ENCODE measurements at regions not wholly inside any gene's neighbourhood (a gene's known extent, or its start where the extent isn't known, plus 50 kb on each side); places are given as distances from the start of the nearest gene placed in this dataset.

DNA sequence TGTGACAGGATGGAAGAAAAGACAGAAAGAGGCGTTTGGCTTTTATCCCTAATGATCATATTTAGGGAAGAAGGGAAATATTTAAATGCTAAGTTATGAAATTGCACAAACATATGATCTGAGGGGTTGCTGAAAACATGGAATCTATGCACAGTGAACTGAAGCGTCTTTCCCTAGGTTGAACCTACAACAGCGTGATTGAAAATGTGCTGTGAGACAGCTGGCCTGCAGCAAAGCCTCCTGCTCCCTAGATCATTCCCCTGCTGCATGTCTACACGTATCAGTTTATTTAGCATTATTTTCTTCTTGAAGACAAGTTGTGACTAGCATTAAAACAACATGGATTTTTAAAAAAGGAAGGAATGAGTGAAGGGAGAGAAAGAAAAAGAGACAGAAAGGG is 272.5 kb upstream of the TRAM1L1 start:
- H3K4me3 ChIP-seq (replicated peaks; ENCODE audit: low read depth, low read length): no peak overlapping the region
- DNase-seq (ENCODE audit: extremely low read depth, insufficient read length): no peak
- H3K36me3 ChIP-seq (ENCODE audit: control insufficient read depth, insufficient read depth, low read length): no peaks in the 10 kb centered on the region
- no peaks in the 10 kb centered on the region for H3K27me3 ChIP-seq (replicated peaks; ENCODE audit: control insufficient read depth, insufficient read depth, low read length)
- TF ChIP-seq, protein P1, sequence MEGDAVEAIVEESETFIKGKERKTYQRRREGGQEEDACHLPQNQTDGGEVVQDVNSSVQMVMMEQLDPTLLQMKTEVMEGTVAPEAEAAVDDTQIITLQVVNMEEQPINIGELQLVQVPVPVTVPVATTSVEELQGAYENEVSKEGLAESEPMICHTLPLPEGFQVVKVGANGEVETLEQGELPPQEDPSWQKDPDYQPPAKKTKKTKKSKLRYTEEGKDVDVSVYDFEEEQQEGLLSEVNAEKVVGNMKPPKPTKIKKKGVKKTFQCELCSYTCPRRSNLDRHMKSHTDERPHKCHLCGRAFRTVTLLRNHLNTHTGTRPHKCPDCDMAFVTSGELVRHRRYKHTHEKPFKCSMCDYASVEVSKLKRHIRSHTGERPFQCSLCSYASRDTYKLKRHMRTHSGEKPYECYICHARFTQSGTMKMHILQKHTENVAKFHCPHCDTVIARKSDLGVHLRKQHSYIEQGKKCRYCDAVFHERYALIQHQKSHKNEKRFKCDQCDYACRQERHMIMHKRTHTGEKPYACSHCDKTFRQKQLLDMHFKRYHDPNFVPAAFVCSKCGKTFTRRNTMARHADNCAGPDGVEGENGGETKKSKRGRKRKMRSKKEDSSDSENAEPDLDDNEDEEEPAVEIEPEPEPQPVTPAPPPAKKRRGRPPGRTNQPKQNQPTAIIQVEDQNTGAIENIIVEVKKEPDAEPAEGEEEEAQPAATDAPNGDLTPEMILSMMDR (IDR thresholded peaks at IDR 0.05; ENCODE audit: insufficient read depth, low read length, poor library complexity, severe bottlenecking): no peak

DNA sequence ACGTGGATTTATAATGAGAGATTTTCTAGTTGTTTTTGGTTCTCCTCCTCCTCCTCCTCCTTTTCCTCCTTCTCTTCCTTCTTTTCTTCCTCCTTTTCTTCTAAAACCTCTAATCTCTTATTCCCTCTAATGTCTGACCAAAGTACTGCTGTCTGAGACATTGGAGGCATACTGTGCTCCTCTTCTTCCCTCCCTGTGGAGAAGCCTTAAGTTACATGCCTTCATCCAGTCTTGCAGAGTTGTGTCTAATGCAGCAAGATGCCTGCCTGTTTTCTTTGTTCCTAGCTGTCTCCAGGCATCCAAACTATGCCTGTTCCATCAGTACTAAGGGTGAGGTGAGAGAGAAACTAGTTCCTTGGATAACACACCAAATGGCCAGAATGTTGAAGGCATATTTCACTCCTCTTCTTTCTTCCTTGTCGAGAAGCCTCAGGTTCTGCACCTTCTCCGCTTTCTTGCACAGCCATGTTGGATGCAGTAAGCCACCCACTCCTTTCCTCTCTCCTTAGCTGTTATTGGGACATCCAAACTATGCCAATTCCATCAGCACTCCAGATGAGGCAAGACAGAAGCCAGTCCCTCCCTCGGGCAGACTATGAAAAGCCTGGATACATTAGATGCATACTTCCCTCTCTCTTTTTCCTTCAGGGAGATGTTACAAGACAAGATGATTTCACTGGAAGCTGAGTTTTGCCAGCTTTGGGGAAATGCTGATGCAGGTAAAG is 285.7 kb upstream of the TRAM1L1 start:
- Histone ChIP-seq H3K36me3 (ENCODE audit: control insufficient read depth, insufficient read depth, low read length) (no peaks in the 10 kb centered on the region), H3K4me3 (replicated peaks; ENCODE audit: low read depth, low read length) (no peak overlapping the region), H3K27me3 (replicated peaks; ENCODE audit: control insufficient read depth, insufficient read depth, low read length) (no peaks in the 10 kb centered on the region)
- no peak for DNase-seq (ENCODE audit: extremely low read depth, insufficient read length)
- TF ChIP-seq, protein P1 (IDR thresholded peaks at IDR 0.05; ENCODE audit: insufficient read depth, low read length, poor library complexity, severe bottlenecking): no peak

DNA sequence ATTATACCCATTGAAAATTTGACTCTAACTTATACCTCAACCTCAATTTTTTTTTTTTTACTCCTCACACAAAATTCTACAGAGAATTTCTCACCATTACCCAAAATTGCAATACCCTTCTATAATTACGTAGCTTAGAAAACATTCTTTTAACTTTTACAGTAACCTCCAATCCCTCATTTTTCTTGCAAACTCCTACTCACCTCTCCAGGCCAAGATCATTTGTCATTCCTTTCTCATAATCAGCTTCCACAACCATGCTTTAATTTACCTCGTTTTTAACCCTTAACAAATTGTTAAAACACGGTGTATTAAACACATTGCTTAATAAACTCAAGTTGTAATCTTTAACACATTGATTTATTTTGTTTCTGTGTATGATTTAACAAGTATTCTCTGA is 289.7 kb upstream of the TRAM1L1 start:
- TF ChIP-seq, protein P1 (IDR thresholded peaks at IDR 0.05; ENCODE audit: insufficient read depth, low read length, poor library complexity, severe bottlenecking): no peak
- DNase-seq (ENCODE audit: extremely low read depth, insufficient read length): no peak
- no peaks in the 10 kb centered on the region for H3K27me3 ChIP-seq (replicated peaks; ENCODE audit: control insufficient read depth, insufficient read depth, low read length)
- H3K36me3 ChIP-seq (ENCODE audit: control insufficient read depth, insufficient read depth, low read length): no peaks in the 10 kb centered on the region
- no peak overlapping the region for H3K4me3 ChIP-seq (replicated peaks; ENCODE audit: low read depth, low read length)

DNA sequence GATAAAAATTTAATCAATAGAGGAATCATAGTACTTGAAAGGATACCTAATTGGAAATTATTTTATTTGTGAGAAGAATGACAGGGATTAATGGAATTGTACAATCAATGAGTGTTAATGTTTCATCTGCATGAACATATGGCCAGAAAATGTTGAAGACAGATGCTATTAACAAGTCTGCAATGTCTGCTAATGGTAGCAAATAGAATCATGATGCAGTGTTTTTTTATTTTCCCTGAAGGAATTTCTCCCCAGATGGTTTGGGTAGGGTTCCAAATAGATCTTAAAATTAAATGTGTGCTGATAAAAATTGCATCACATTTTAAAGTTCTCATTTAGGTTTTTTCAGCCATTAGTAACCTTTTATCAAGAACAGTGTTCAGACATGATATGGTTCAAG is 291.3 kb upstream of the TRAM1L1 start:
- no peak overlapping the region for H3K4me3 ChIP-seq (replicated peaks; ENCODE audit: low read depth, low read length)

DNA sequence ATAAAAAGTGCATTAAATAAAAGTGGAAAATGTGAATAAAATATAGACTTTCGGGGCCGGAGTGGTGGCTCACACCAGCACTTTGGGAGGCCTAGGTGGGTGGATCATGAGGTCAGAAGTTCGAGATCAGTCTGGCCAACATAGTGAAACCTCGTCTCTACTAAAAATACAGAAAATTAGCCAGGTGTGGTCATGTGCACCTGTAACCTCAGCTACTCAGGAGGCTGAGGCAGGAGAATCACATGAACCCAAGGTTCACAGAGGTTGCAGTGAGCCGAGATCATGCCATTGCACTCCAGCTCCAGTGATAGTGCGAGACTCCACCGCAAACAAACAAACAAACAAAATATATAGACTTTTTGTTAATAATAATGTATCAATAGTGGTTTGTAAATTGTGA is 293.6 kb upstream of the TRAM1L1 start:
- no peaks in the 10 kb centered on the region for H3K27me3 ChIP-seq (replicated peaks; ENCODE audit: control insufficient read depth, insufficient read depth, low read length)
- no peaks in the 10 kb centered on the region for H3K36me3 ChIP-seq (ENCODE audit: control insufficient read depth, insufficient read depth, low read length)
- TF ChIP-seq, protein P1 (IDR thresholded peaks at IDR 0.05; ENCODE audit: insufficient read depth, low read length, poor library complexity, severe bottlenecking): no peak
- DNase-seq (ENCODE audit: extremely low read depth, insufficient read length): no peak
- no peak overlapping the region for H3K4me3 ChIP-seq (replicated peaks; ENCODE audit: low read depth, low read length)

More for the DNA sequence above, 291.3 kb upstream of the TRAM1L1 start:
- no peak for DNase-seq (ENCODE audit: extremely low read depth, insufficient read length)
- TF ChIP-seq, protein P1 (IDR thresholded peaks at IDR 0.05; ENCODE audit: insufficient read depth, low read length, poor library complexity, severe bottlenecking): no peak
- Histone ChIP-seq H3K36me3 (ENCODE audit: control insufficient read depth, insufficient read depth, low read length) (no peaks in the 10 kb centered on the region), H3K27me3 (replicated peaks; ENCODE audit: control insufficient read depth, insufficient read depth, low read length) (no peaks in the 10 kb centered on the region)

DNA sequence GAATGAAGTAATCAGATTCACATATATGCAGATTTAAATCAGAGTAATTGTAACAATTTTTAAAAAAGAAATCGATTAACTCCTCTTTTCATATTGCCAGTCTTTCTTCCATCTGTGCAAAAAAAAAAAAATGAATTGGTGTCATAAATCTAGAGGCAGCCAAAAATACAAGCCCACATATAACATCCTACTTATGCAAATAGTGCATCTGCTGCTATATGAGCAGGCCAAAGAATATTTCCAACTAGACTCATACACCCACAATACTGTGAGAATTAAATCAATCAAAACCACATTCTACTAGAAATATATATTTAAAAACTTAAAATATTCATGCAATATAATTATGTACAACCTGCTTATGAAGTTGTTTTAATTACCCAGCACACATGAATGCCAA is 298.1 kb upstream of the TRAM1L1 start:
- TF ChIP-seq, protein P1 (IDR thresholded peaks at IDR 0.05; ENCODE audit: insufficient read depth, low read length, poor library complexity, severe bottlenecking): no peak
- no peak for DNase-seq (ENCODE audit: extremely low read depth, insufficient read length)
- no peaks in the 10 kb centered on the region for H3K27me3 ChIP-seq (replicated peaks; ENCODE audit: control insufficient read depth, insufficient read depth, low read length)

More for the DNA sequence above, 298.1 kb upstream of the TRAM1L1 start:
- no peaks in the 10 kb centered on the region for H3K36me3 ChIP-seq (ENCODE audit: control insufficient read depth, insufficient read depth, low read length)
- no peak overlapping the region for H3K4me3 ChIP-seq (replicated peaks; ENCODE audit: low read depth, low read length)

Data from GM06990 (cell line).